SK-N-SH (cell line): ENCODE measurements at regions not wholly inside any gene's neighbourhood (a gene's known extent, or its start where the extent isn't known, plus 50 kb on each side); places are given as distances from the start of the nearest gene placed in this dataset.

Source experiments
- CTCF ChIA-PET: fragments of 300-600, 350-600 bp; formaldehyde crosslinking; extraction: SDS; loops from one replicate; lab custom pipeline; 2021; lab: Yijun Ruan, JAX
- POLR2A ChIA-PET: fragments of 350-600 bp; sonication (Branson Sonifier 250); formaldehyde crosslinking; extraction: SDS; loops from one replicate; lab custom pipeline; 2020; ENCODE audit warnings: antibody characterized with exemption, inconsistent platforms; lab: Yijun Ruan, JAX
- DNase-seq: peaks from one replicate; pipeline ENCODE4 v3.0.0; 2012
- H2AFZ ChIP-seq: fragments of 200-600 bp; sonication (generic); 2 replicates; pipeline ENCODE4 v1.8.1; 2016; ENCODE audit warnings: antibody characterized with exemption, mild to moderate bottlenecking, low read depth
- H3F3A ChIP-seq: fragments of 200-600 bp; sonication (generic); replicated peaks from 2 replicates; pipeline ENCODE3; 2016; ENCODE audit warnings: antibody characterized with exemption, mild to moderate bottlenecking; ENCODE audit not compliant: insufficient read depth
- H3K27ac ChIP-seq, 2 experiments: fragments of 200-500 bp in 1 of 2; fragments of 200-600 bp in 1 of 2; sonication (Bioruptor generic) in 1 of 2; sonication (generic), shearing (Covaris generic) in 1 of 2; 2 replicates each; pipeline versions ENCODE4 v1.5.1 to v1.6.1; 2014 to 2016; ENCODE audit warnings: low read depth in 2 of 2, inconsistent platforms in 1 of 2, low read length in 1 of 2, mild to moderate bottlenecking in 1 of 2, mixed read lengths in 1 of 2
- H3K27me3 ChIP-seq: fragments of 200-600 bp; sonication (generic), shearing (Covaris generic); 2 replicates; pipeline ENCODE4 v1.6.1; 2016; ENCODE audit warnings: mixed run types; ENCODE audit not compliant: insufficient read depth
- H3K36me3 ChIP-seq, 2 experiments: fragments of 200-500 bp in 1 of 2; fragments of 200-600 bp in 1 of 2; sonication (Bioruptor generic) in 1 of 2; sonication (generic) in 1 of 2; replicated peaks in 1 of 2; 2 replicates each; pipeline versions ENCODE3 to v1.5.1; 2014 to 2016; ENCODE audit warnings: low read length in 1 of 2, mild to moderate bottlenecking in 1 of 2; ENCODE audit not compliant: insufficient read depth in 2 of 2, control insufficient read depth in 1 of 2
- H3K4me1 ChIP-seq, 2 experiments: fragments of 200-500 bp in 1 of 2; fragments of 200-600 bp in 1 of 2; sonication (Bioruptor generic) in 1 of 2; sonication (generic), shearing (Covaris generic) in 1 of 2; 2 replicates each; pipeline versions ENCODE4 v1.5.1 to v1.6.1; 2014 to 2016; ENCODE audit warnings: low read depth in 1 of 2, low read length in 1 of 2, mixed run types in 1 of 2; ENCODE audit not compliant: insufficient read depth in 2 of 2, control insufficient read depth in 1 of 2
- H3K4me2 ChIP-seq: fragments of 200-600 bp; sonication (generic), shearing (Covaris generic); 2 replicates; pipeline ENCODE4 v1.6.1; 2017; ENCODE audit warnings: mixed run types
- H3K4me3 ChIP-seq, 2 experiments: fragments of 200-500 bp in 1 of 2; fragments of 200-600 bp in 1 of 2; sonication (Bioruptor generic) in 1 of 2; sonication (generic), shearing (Covaris generic) in 1 of 2; 2 replicates each; pipeline versions ENCODE4 v1.5.1 to v1.8.1; 2014 to 2016; ENCODE audit warnings: low read depth in 2 of 2, inconsistent platforms in 1 of 2, low read length in 1 of 2, mild to moderate bottlenecking in 1 of 2, mixed read lengths in 1 of 2, moderate library complexity in 1 of 2
- H3K79me2 ChIP-seq: fragments of 200-600 bp; sonication (generic); 2 replicates; pipeline ENCODE4 v1.8.1; 2017; ENCODE audit warnings: mild to moderate bottlenecking; ENCODE audit not compliant: insufficient read depth
- H3K9ac ChIP-seq: fragments of 200-600 bp; sonication (generic); 2 replicates; pipeline ENCODE4 v1.6.1; 2017; ENCODE audit warnings: mixed run types
- H3K9me2 ChIP-seq: fragments of 200-600 bp; sonication (generic); 2 replicates; pipeline ENCODE4 v1.6.1; 2017; ENCODE audit warnings: mixed run types
- H3K9me3 ChIP-seq: fragments of 200-600 bp; sonication (generic); 2 replicates; pipeline ENCODE4 v1.6.1; 2017; ENCODE audit warnings: mixed run types, mild to moderate bottlenecking, moderate library complexity
- H4K20me1 ChIP-seq: fragments of 200-600 bp; sonication (generic); 2 replicates; pipeline ENCODE4 v1.6.1; 2017; ENCODE audit warnings: mild to moderate bottlenecking, mixed run types; ENCODE audit not compliant: insufficient read depth
- EZH2phosphoT487 ChIP-seq: fragments of 200-600 bp; sonication (generic); IDR thresholded peaks from 2 replicates; pipeline ENCODE4 v1.6.1; 2017; ENCODE audit warnings: low read depth, mixed run types, mild to moderate bottlenecking, antibody characterized with exemption, moderate library complexity, borderline replicate concordance
- FOXJ3 ChIP-seq: sonication (generic); formaldehyde crosslinking; IDR thresholded peaks from 2 replicates; pipeline ENCODE4 v1.5.1; 2020; ENCODE audit warnings: mild to moderate bottlenecking, missing genetic modification reagents
- GATA2 ChIP-seq: sonication (generic); formaldehyde crosslinking; IDR thresholded peaks from 2 replicates; pipeline ENCODE4 v1.5.0; 2020; ENCODE audit warnings: mild to moderate bottlenecking, missing genetic modification reagents
- JUND ChIP-seq: IDR thresholded peaks from 2 replicates; pipeline ENCODE4 v1.4.0; 2012
- MXI1 ChIP-seq: IDR thresholded peaks from 2 replicates; pipeline ENCODE4 v1.6.1; 2012; ENCODE audit warnings: mild to moderate bottlenecking, low read depth, low read length, improper control_type of control experiment
- NRF1 ChIP-seq: IDR thresholded peaks from 2 replicates; pipeline ENCODE4 v1.6.1; 2012; ENCODE audit warnings: low read depth, mild to moderate bottlenecking, low read length
- POLR2AphosphoS5 ChIP-seq: IDR thresholded peaks from 2 replicates; pipeline ENCODE4 v1.6.1; 2012; ENCODE audit warnings: low read depth, low read length
- RAD21 ChIP-seq: IDR thresholded peaks from 2 replicates; pipeline ENCODE4 v1.6.1; 2012; ENCODE audit warnings: mild to moderate bottlenecking, low read length
- RFX5 ChIP-seq: IDR thresholded peaks from 2 replicates; pipeline ENCODE4 v1.6.1; 2012; ENCODE audit warnings: mild to moderate bottlenecking, improper control_type of control experiment, low read length
- SIN3A ChIP-seq: IDR thresholded peaks from 2 replicates; pipeline ENCODE4 v1.6.1; 2012; ENCODE audit warnings: low read depth, mild to moderate bottlenecking, low read length, moderate library complexity, borderline replicate concordance
- SMC3 ChIP-seq: IDR thresholded peaks from 2 replicates; pipeline ENCODE4 v1.6.1; 2012; ENCODE audit warnings: low read depth, low read length, improper control_type of control experiment
- TAF1 ChIP-seq: IDR thresholded peaks from 2 replicates; pipeline ENCODE4 v1.6.1; 2012; ENCODE audit warnings: low read depth, mild to moderate bottlenecking, low read length, moderate library complexity, borderline replicate concordance
- TCF12 ChIP-seq: IDR thresholded peaks from 2 replicates; pipeline ENCODE4 v1.4.0; 2012
- WGBS: methylation state at CpG from one replicate; pipeline ENCODE4 v1.1.6; 2017; ENCODE audit warnings: low lambda C conversion rate; 5-methylcytosine and 5-hydroxymethylcytosine counted together
- TF ChIP-seq, protein P1 (sequence below): fragments of 200-600 bp; sonication (generic); IDR thresholded peaks from 2 replicates; pipeline ENCODE4 v1.6.1; 2017; ENCODE audit warnings: antibody characterized with exemption, mild to moderate bottlenecking, moderate library complexity
- TF ChIP-seq, protein P2 (sequence below): fragments of 150-350 bp; IDR thresholded peaks from 2 replicates; pipeline ENCODE4 v1.6.1; 2017; ENCODE audit warnings: antibody characterized with exemption, low read length, low read depth, borderline replicate concordance
- TF ChIP-seq, protein P3 (sequence below): IDR thresholded peaks from 2 replicates; pipeline ENCODE4; 2012

DNA sequence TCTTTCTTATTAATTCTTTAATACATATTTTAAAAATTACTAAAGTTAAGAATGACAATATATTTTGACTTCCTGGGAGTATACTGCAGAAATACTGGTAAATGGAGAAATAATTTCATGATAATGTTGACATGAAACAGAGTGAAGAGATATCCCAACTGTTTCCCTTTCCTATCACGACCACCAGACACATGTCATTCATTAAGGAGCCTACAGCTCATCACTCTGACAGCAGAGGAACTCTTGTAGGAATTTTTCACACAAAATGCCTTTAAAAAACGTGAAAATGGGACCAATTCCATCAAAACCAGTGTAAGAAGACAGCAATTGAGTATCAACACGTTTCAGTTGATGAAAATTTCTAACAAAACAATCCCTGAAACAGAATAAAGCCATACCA, 172.9 kb upstream of the CPHXL start (continued):
- TF ChIP-seq, protein P1, sequence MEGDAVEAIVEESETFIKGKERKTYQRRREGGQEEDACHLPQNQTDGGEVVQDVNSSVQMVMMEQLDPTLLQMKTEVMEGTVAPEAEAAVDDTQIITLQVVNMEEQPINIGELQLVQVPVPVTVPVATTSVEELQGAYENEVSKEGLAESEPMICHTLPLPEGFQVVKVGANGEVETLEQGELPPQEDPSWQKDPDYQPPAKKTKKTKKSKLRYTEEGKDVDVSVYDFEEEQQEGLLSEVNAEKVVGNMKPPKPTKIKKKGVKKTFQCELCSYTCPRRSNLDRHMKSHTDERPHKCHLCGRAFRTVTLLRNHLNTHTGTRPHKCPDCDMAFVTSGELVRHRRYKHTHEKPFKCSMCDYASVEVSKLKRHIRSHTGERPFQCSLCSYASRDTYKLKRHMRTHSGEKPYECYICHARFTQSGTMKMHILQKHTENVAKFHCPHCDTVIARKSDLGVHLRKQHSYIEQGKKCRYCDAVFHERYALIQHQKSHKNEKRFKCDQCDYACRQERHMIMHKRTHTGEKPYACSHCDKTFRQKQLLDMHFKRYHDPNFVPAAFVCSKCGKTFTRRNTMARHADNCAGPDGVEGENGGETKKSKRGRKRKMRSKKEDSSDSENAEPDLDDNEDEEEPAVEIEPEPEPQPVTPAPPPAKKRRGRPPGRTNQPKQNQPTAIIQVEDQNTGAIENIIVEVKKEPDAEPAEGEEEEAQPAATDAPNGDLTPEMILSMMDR = no peak
- TF ChIP-seq RAD21 = no peak
- TF ChIP-seq, all 33 proteins: peak for 0

DNA sequence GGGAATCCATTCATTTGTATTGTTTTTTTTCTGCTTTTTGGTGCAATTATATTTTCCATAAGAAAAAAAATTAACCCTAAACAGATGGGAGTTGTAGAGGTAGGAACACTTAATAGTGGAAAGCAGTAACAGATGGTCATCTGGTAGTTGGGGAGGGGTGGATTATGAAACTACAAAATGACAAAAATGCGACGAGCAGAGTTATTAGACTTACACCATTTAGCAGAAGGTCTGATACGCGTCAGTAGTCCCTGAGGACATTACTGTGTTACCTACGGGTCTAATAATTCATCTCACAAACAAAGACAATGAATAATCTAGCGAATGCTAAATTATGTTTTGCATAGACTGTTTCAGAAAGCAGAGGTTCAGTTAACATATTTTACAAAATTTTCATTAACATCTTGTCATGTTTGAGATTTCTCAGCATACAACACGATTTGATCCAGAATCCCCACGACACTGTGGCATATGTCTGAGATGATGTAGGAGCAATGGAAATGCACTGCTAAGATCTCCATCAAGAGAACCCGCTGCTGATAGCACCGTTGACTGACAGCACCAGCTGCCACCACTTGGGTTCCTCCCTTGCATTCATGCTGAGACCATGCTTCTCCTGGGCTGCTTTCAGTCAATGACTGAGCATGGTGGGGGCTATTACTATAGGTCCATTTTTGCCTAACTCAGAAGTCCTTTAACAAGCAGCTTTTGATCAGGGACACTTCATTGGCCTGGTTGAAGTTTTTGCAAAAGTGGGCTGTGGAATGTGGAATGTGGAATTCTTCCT, 182.2 kb upstream of the CPHXL start:
- H3K36me3 ChIP-seq = no peaks in the 10 kb centered on the region
- no peaks in the 10 kb centered on the region for H3K9me3 ChIP-seq
- no peak for TF ChIP-seq TAF1
- no peak for TF ChIP-seq GATA2 (CRISPR knock-in tag)
- no peak for TF ChIP-seq JUND
- no peak for TF ChIP-seq RFX5
- TF ChIP-seq, protein P2, sequence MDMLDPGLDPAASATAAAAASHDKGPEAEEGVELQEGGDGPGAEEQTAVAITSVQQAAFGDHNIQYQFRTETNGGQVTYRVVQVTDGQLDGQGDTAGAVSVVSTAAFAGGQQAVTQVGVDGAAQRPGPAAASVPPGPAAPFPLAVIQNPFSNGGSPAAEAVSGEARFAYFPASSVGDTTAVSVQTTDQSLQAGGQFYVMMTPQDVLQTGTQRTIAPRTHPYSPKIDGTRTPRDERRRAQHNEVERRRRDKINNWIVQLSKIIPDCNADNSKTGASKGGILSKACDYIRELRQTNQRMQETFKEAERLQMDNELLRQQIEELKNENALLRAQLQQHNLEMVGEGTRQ = no peak
- no peak for TF ChIP-seq SIN3A
- TF ChIP-seq FOXJ3 = no peak
- TF ChIP-seq RAD21 = no peak
- H4K20me1 ChIP-seq = no peaks in the 10 kb centered on the region
- no peaks in the 10 kb centered on the region for H3K27me3 ChIP-seq
- H3K4me2 ChIP-seq = no peak overlapping the region
- H3K9me2 ChIP-seq = no peaks in the 10 kb centered on the region
- no peak for DNase-seq
- no peaks in the 10 kb centered on the region for H3K4me1 ChIP-seq
- no peak overlapping the region for H3K9ac ChIP-seq
- no peak overlapping the region for H2AFZ ChIP-seq
- H3K79me2 ChIP-seq = no peaks in the 10 kb centered on the region
- 38% methylated on average over 10 of the region's 10 CpGs for WGBS
- H3K4me3 ChIP-seq = no peak overlapping the region
- H3F3A ChIP-seq = no peaks in the 10 kb centered on the region
- POLR2A ChIA-PET = no interaction called here
- no peak overlapping the region for H3K27ac ChIP-seq
- CTCF ChIA-PET = no interaction called here

DNA sequence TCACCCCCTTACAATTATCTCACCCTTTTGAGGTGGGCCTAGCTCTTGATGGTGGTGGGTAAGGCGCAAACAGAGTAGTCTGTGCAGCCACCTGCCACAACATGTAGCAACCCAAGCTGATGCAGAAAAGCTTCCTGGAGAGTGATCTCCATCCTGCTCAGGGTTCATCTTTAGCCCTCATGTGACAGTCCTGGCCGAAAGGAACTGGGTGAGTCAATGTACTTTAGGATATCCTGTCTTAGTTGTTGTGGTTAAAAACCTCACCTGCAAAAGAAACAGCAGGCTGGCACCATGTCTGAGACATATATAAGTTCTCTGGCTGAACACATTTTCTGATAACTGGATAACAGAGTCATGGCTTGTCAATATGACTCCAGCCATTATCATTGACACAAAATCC, 183.5 kb upstream of the CPHXL start:
- TF ChIP-seq SMC3 (no peak), POLR2AphosphoS5 (no peak), RAD21 (no peak), MXI1 (no peak), TCF12 (no peak), NRF1 (no peak), EZH2phosphoT487 (no peak)
- TF ChIP-seq, protein P1 = no peak
- TF ChIP-seq, protein P3, sequence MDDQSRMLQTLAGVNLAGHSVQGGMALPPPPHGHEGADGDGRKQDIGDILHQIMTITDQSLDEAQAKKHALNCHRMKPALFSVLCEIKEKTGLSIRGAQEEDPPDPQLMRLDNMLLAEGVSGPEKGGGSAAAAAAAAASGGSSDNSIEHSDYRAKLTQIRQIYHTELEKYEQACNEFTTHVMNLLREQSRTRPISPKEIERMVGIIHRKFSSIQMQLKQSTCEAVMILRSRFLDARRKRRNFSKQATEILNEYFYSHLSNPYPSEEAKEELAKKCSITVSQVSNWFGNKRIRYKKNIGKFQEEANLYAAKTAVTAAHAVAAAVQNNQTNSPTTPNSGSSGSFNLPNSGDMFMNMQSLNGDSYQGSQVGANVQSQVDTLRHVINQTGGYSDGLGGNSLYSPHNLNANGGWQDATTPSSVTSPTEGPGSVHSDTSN = no peak
- no peak for DNase-seq
- H3F3A ChIP-seq = no peaks in the 10 kb centered on the region
- no peak overlapping the region for H3K27ac ChIP-seq
- no peak overlapping the region for H3K4me2 ChIP-seq
- H3K9me2 ChIP-seq = no peaks in the 10 kb centered on the region
- H4K20me1 ChIP-seq = no peaks in the 10 kb centered on the region
- no peaks in the 10 kb centered on the region for H3K36me3 ChIP-seq
- no peaks in the 10 kb centered on the region for H3K9me3 ChIP-seq
- 16% methylated on average over 2 of the region's 2 CpGs for WGBS
- H2AFZ ChIP-seq = no peak overlapping the region
- H3K79me2 ChIP-seq = no peaks in the 10 kb centered on the region
- H3K4me3 ChIP-seq = no peak overlapping the region
- no peak overlapping the region for H3K9ac ChIP-seq
- H3K27me3 ChIP-seq = no peaks in the 10 kb centered on the region
- POLR2A ChIA-PET = no interaction called here
- H3K4me1 ChIP-seq = no peaks in the 10 kb centered on the region
- CTCF ChIA-PET = interaction anchor here (1.0 kb wide), 1 partner anchor 10 kb away, joined by 3 read pairs; no protein-coding TSS in a partner anchor
